SW 1271 (cell line): ENCODE measurements at regions not wholly inside any gene's neighbourhood (a gene's known extent, or its start where the extent isn't known, plus 50 kb on each side); places are given as distances from the start of the nearest gene placed in this dataset.
A peak's percentile ranks its signal among the peaks of the same experiment; 100 is the strongest.

Experiments
- DNase-seq, 2 experiments: peaks; one replicate each; lab custom pipeline; 2025; lab: John Stamatoyannopoulos, UW

DNA sequence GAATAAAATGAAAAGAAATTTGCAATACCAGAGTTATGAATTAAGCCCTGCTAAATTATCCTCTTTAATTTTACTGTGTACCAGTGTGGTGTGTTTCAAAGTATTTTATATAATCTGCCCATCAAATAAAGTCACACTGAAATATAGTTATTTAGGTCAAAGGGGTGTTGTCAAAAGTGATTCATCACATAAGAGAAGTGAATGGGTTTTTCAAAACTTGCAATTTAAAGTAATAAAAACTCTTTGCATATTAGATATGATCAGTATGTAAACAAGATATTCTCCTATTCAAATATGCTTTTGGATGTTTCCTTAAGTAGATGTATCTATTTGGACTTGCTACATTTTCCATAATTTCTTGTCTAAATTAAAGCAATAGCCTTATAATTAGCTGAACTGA is 1183.0 kb upstream of the CDH18 start:
- DNase-seq, result no peak

DNA sequence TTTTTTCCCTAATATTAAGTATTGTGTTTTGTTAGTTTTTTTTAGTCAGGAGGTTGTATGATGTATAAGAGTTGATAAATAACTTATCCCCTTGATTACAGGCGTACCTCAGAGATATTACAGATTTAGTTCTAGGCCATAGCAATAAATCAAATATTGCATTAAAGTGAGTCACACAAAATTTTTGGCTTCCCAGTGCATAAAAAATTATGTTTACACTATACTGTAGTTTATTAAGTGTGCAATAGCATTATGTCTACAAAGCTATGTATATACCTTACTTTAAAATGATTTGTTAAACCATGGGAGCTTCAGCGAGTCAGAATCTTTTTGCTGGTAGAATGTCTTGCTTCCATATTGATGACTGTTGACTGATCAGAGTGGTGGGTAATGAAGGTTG is 1180.6 kb upstream of the CDH18 start:
- DNase-seq, result no peak

DNA sequence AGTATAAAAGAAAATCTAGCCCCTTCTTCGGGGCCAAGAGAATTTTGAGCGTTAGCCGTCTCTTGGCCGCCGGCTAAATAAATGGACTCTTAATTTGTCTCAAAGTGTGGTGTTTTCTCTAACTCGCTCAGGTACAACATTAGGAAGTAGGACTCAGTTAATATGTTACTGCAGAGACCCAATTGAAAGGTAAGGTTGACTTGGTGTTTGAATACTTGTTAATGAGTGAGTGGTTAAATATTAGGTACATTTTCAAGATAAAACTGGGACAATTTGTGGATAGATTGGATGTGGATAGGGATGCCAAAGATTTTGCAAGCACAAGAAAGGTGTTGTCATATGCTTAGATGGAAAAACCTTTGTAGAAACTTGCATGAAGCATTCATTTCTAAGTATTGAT is 1177.3 kb upstream of the CDH18 start:
- no peak for DNase-seq

DNA sequence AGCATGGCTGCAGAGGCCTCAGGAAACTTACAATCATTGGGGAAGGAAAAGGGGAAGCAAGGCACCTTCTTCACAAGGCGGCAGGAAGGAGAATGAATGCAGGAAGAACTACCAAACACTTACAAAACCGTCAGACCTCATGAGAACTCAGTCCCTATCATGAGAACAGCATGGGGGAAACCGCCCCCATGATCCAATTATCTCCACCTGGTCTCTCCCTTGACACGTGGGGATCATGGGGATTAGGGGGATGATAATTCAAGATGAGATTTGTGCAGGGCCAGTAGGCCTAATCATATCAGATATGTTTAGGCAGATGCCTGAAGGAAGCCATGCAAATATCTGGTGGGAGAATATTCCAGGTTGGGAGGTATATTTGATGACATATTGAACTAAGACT is 1176.4 kb upstream of the CDH18 start:
- DNase-seq, result no peak

DNA sequence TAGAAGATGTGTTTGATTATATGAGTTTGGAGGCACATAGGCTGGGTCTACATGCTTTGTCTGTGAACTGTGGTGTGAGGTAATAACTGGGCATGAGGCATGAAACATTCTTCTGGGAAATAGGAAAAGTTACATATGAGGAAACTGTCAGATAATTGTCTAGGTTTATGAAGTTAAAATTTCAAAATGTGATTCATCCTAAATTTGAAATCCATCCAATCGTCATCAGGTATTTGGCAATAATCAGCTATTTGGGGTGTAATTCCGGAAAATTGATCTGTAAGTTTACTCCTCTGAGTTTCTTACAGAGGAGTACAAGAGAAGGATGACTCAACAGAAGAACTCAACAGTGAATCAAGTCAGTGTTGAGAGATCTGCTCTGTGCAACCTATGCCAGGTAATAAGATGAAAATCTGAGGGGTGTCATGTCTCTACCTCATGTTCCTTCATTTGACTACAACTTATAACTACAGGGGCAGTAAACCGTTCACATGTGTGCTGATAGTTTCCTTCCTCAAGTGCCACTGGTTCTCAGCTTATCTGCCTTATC is 1171.6 kb upstream of the CDH18 start:
- no peak for DNase-seq

DNA sequence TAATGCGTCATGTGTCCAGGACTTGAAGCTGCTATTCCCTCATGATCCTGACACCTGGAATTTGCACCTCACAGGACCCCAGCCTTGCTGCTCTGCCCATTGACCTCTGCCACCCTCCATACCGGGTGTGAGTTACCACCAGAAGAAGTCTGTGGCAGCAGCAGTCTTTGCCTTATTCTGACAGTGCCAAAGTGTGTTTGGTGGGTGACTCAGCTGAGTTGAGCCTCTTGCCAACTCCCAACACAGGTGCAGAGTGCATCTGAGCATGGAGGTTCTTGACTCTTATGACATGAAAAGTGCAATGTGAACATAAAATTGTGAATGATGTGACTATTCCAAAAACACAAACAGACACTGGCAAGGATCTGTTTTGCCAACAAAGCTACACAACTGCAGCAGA is 1166.5 kb upstream of the CDH18 start:
- DNase-seq, result no peak

DNA sequence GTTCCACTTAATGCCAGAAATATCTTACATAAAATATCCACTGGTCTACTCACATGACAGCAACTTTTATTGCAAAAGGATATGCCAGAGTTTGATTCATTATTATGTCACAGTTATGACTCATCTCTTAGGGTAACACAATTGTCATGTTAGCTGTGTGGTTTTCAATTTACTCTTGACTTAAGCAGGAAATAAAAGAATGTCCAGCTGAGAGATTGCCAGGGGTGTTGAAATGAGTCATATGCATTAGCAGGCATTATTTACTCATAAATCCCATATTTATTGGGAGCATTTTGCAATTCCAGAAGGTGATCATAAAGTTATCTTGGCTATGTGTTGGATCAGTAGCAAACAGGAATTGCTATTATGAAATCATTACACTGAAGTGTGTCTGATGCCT is 1164.6 kb upstream of the CDH18 start:
- DNase-seq, result peak; percentile 93 to 99

DNA sequence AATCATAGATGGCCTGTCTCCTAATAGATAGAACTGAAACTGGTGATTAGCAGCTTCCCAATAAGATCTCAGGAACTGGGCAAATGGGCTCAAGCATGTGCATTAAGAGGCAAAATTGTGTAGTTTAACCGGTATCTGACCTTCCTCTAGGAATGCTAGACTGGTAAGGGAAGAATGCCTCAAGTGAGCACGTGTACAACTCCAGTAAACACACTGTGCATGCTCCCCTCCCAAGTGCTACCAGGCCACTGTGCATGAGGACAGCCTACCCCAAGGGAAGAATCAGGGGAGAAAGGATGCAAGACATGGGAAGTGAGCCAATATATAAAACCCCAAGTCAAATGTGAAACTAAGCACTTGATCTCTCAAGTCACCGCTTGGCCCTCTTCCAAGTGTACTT is 1157.4 kb upstream of the CDH18 start:
- DNase-seq, result no peak

DNA sequence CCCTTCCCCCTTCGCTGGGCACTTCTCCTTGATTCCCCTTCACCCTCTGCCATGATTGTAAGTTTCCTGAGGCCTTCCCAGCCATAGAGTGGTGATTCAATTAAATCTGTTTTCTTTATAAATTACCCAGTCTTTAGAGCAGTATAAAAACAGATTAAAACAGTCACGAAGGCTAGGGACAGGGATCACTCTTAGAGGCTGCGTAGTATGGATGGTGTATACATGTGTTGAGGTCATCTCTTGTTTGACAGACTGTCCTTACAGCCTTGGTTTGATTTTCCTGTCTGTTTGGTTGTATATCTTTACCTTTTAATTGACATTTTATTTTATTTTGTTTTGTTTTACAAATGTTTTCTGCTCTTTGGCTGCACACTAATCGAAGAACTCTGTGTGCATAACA is 1155.7 kb upstream of the CDH18 start:
- DNase-seq, result no peak

DNA sequence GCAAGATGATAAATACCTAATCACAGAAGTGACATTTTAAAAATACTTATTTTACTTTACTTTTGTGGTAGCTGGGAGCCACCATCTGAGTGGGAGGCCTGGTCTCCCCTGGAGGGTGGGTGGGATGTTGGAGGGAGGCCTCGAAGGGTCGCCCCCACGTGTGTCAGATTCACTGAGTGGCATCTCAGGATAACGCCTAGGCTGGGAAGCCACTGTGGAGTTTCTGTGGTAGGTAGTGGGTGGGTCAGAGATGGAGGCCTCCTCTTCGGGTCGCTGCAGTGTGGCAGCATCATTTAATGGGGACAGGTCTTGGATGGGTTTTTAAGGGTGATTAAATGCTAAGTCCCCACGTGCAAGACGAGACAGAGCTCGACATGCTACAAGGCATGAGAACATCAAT is 1154.8 kb upstream of the CDH18 start:
- DNase-seq, result no peak

DNA sequence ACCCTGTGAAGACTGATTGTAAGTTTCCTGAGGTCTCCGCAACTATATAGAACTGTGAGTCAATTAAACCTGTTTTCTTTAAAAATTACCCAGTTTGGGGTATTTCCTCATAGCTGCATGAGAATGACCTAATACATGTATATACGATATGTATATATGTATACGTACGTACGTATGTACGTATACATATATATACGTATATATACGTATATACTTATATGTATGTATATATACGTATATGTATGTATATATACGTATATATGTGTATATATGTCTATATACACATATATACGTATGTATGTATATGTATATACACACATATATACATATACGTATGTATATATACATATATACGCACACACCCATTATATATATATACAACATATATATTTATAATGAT is 1153.0 kb upstream of the CDH18 start:
- DNase-seq, result no peak

DNA sequence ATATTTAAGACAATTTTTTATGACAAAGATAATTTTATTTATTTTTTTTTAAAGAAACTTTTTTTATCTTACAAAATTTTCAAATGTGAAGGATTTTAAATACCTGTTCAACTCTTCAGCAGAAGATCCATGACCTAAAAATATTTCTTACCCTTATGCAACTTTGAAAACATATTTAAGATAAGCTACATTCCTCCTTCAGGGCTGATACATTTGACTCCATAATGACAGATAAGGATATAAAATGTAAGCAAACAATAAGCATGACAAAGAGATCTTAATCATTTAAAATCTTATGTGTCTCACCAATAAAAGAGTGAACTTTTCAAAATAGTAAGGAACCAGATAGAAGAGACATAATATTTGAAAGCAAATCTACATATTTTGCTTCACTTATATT is 1138.2 kb upstream of the CDH18 start:
- DNase-seq, result no peak

DNA sequence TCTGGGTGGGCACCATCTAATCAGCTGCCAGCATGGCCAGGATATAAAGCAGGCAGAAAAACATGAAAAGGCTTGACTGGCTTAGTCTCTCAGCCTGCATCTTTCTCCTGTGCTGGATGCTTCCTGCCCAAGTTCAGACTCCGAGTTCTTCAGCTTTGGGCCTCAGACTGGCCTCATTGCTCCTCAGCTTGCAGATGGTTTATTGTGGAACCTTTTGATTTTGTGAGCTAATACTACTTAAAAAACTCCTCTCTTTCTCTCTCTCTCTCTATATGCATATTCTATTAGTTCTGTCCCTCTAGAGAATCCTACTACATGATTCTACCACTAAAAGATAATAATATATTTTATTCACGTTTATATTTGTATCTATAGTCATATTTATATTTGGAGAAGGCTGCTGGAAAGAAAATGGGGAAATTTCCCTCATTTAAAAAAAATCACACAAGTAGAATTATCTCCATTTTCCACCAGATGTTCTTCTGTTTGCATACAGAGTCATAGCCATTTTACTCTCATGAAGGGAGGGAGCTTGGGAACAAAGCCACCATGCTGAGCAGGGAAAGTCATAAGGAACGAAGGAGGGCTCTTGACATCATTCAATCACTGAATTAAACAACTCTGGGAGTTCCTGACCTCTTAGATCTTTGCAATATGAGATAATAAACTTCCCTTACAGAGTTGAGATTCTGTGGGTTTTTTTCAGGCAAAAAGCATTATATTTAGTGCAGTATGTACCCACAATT is 1137.4 kb upstream of the CDH18 start:
- DNase-seq, result no peak

DNA sequence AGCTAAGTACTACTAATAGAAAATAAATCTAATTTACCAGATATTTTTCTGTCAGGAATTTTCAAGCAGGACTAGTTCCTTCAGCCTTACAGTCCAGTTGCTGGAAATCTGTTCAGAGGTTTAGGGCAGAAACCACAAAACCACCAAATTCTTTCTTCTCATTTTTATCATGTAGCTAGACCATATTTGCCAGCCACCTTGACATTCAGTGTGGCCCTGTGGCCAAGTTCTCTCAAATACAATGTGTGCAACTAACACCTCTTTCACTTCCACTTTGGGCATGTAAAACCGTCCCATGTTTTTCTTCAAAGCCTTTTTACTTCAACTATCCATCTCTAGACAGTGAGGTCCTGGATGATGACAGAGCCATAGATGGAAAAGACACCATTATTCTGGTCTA is 1133.2 kb upstream of the CDH18 start:
- DNase-seq, result no peak

DNA sequence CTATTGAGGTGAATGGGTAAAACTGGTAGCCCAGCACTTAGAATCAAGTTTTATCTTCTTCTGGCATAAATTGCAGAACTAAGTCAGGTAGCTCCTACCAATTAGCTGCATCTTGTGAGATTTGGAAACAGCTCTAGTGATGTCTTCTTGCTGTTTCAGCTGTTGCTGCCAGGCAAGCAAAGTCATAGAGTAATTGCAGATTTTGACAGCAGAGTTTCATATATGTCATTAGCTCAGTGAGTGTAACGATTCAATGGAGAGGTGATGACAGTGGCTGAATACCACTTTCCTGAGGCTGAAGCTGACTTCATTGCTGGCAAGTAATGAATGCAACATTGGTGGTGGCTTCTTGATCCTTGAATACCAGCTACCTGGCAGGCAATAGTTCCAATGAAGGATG is 1109.7 kb upstream of the CDH18 start:
- DNase-seq, result no peak

DNA sequence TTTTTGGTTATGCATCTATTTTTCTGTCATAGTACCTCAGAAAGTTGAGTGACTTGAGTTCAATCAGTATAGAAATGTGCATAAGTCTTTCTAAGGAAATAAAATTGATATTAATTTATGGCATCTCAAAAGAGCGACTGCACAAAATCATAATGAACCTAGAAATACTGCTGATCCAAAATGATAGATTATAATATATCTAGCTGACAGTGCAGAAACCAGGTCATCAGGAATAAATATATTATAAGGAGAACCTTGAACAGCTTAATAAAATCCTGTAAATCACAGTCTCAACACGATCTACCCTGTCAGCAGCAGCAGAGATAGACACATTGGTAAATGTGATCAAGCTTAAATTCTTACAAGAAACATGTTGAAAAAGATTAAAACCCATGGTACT is 1106.6 kb upstream of the CDH18 start:
- no peak for DNase-seq

DNA sequence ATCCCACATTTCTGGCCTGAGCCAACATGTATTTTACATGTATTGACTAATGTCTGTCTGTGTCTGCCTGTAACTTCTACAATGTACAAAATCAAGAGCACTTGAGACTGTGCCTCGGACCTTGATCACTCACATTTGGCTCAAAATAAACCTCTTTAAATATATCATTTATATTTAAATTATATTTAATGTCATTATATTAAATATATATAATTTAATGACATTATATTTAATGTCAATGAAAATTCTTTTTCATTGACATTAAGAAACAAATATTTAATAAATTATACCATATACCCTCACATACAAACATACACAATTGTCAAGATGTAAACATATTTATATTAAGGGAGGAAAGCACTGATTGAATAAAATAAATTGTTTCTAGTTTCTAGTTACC is 1099.8 kb upstream of the CDH18 start:
- no peak for DNase-seq

DNA sequence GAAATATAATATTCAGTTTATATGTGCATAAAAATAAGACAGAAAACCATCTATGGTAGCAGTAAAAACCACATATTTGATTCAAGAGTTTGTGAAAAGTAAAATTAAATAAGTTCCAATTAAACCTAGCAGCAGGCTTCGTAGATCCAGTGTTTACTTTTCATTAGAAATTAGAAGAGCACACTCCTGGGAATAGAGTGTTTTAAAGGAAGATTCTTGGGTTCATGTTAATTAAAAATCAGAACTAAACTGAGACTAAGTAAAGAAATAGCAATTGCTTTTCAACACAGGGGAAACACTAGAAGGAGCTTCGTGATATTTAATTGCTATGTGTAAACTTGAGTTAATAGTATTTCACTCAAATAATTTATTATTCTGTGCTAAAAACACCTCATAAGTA is 1097.8 kb upstream of the CDH18 start:
- no peak for DNase-seq

DNA sequence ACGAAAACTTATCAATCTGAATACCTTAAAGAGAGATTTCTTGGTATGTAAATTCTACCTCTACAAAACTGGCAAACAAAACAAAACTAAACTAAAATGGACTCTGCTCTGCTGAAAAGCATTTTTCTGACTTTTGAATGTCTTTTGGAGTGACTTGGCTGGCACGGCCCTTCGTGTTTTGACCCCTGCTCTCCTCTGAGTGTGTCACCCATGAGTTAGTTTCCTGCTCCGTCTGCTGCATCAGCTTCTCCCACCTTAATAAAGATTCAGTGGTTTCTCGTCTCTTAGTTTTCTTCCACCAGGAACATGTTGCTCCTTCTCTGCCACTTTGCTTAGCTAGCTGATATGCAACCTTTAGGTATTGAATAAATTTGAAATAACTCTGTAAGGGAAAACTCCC is 1084.0 kb upstream of the CDH18 start:
- no peak for DNase-seq

DNA sequence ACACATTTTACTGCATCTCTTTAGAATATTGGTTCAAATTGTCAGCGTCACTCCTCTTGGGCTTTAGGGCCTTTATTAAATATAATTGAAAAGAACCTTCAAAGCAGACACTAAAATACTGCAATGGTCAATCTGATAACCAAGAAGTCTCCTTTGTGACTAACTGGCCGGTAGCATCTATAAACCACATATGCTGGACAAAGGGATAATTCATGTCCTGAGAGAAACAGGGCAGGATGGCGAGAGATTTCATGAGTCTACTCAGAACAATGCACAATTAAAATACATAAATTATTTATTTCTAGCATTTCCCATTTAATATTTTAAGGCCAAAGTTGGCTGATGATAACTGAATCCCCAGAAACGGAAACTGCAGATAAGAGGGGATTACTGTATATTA is 1083.4 kb upstream of the CDH18 start:
- DNase-seq, result no peak

DNA sequence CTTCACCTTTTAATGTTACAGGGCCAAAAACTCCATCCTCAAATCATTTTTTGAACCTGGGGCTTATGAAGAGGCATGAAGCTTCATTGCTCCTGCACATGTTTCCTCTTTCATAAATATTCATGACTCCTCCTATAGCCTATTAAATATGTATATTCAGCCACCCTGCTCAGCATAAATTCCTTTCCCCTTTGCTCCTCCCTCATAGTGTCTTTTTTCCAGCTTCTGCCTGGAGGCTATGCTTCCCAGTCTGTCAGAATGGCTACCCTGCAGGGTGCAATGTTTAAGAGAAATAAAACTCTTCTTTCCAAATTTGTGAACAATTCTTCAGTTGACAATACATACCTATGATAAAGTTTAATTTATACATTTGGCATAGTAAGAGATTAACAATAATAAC is 1082.9 kb upstream of the CDH18 start:
- DNase-seq, result no peak

DNA sequence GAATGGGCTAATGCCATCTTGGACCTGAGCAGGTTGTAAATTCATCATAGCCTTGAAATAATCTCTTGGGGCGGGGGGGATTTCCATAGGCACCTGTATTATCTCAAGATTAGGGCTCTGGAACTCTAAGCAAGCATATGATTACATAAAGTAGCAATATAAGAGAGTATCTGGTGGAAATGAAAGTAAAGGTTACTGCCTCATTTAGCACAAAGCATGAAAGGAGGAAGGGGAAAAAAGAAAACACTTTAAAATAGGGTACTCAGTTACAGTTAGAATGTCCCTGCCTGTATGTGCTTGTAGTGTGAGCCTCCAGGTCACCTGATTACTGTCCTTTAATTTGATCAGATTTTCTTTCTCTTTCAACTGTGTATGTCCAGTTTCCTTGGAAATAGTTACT is 1079.7 kb upstream of the CDH18 start:
- DNase-seq, result no peak

DNA sequence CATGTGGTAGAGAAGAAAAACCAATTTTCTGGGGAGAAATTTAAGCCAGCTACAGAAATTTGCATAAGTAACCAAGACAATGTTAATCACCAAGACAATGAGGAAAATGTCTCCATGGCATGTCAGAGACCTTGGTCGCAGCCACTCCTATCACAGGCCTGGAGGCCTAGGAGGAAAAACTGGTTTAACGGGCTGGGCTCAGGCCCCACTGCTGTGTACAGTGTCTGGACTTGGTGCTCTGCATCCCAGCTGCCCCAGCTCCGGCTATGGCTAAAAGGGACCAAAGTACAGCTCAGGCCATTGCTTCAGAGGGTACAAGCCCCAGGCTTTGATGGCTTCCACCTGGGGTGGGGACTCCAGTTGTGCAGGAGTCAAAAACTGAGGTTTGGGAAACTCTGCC is 1075.1 kb upstream of the CDH18 start:
- DNase-seq, result no peak

DNA sequence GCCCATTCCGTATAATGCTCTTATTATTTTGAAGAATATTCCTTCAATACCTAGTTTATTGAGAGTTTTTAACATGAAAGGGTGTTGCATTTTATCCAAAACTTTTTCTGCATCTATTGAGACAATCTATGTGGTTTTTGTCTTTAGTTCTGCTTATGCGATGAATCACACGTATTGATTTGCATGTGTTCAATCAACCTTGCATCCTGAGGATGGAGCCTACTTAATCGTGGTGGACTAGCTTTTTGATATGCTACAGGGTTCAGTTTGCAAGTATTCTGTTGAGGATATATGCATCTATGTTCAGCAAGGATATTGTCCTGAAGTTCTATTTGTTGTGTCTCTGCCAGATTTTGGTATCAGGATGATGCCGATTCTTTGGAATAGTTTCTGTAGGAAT is 1070.3 kb upstream of the CDH18 start:
- no peak for DNase-seq
